ENCODE measurements at regions not wholly inside any gene's neighbourhood (a gene's known extent, or its start where the extent isn't known, plus 50 kb on each side); places are given as distances from the start of the nearest gene placed in this dataset.

GRCh38 chr2:9777081-9777480, 66.2 kb upstream of the TAF1B start:
- H3K27ac ChIP-seq = no peak overlapping the region
- ATAC-seq = no peak
- 95 to 98% methylated on average over 6 of the region's 6 CpGs for WGBS, 2 donors
- H3K27me3 ChIP-seq = no peaks in the 10 kb centered on the region
- no peaks in the 10 kb centered on the region for H3K9me3 ChIP-seq
- DNase-seq = no peak
- H3K4me3 ChIP-seq = no peak overlapping the region
- H3K36me3 ChIP-seq = no peaks in the 10 kb centered on the region
- TF ChIP-seq CTCF (IDR thresholded peaks at IDR 0.05) = no peak
- H3K4me1 ChIP-seq = peaks cover 0 to 47% (median 17%) of the 10 kb centered on the region in 9 donors
- intact Hi-C loops (cut with DNase I) = loop anchor here in 1 of 10 donors (10.0 kb wide), 1 partner anchor 222 kb away; the partner anchor contains the start of gene ADAM17

- WGBS, 2 donors = 85 to 91% methylated on average over 9 of the region's 9 CpGs
- H3K36me3 ChIP-seq = no peaks in the 10 kb centered on the region
- H3K27ac ChIP-seq = no peak overlapping the region
- peak in 6 of 9 donors; percentile 21 to 35 (median 27) for TF ChIP-seq CTCF (IDR thresholded peaks at IDR 0.05)
- no peak for DNase-seq
- intact Hi-C loops (cut with DNase I) = loop anchor here in 1 of 10 donors (10.0 kb wide), 1 partner anchor 223 kb away; the partner anchor contains the start of gene ADAM17
- H3K4me3 ChIP-seq = no peak overlapping the region
- H3K27me3 ChIP-seq = no peaks in the 10 kb centered on the region
- H3K9me3 ChIP-seq = no peaks in the 10 kb centered on the region
- peaks cover 0 to 54% (median 8%) of the 10 kb centered on the region in 9 donors for H3K4me1 ChIP-seq
- ATAC-seq = peak in 1 of 8 donors; percentile 2
Observed at GRCh38 chr2:9778012-9778411, 65.3 kb upstream of the TAF1B start.

- Histone ChIP-seq H3K36me3 (no peaks in the 10 kb centered on the region), H3K9me3 (no peaks in the 10 kb centered on the region), H3K4me3 (no peak overlapping the region), H3K27ac (no peak overlapping the region), H3K27me3 (no peaks in the 10 kb centered on the region), H3K4me1 (peaks cover 0 to 51% (median 4%) of the 10 kb centered on the region in 9 donors)
- ATAC-seq (peak in 1 of 8 donors; percentile 14), DNase-seq (no peak)
- intact Hi-C loops (cut with DNase I) = loop anchor here in 1 of 10 donors (10.0 kb wide), 1 partner anchor 224 kb away; the partner anchor contains the start of gene ADAM17
- TF ChIP-seq CTCF (IDR thresholded peaks at IDR 0.05) = no peak
- 63 to 80% methylated on average over 17 of the region's 17 CpGs for WGBS, 2 donors
Observed at GRCh38 chr2:9778471-9779316, 64.6 kb upstream of the TAF1B start.

- peaks cover 0 to 47% (median 0%) of the 10 kb centered on the region in 9 donors for H3K4me1 ChIP-seq
- DNase-seq (no peak), ATAC-seq (no peak)
- intact Hi-C loops (cut with DNase I) = loop anchor here in 1 of 10 donors (10.0 kb wide), 1 partner anchor 225 kb away; the partner anchor contains the start of gene ADAM17
- no peaks in the 10 kb centered on the region for H3K36me3 ChIP-seq
- H3K9me3 ChIP-seq = no peaks in the 10 kb centered on the region
- H3K4me3 ChIP-seq = no peak overlapping the region
- no peaks in the 10 kb centered on the region for H3K27me3 ChIP-seq
- TF ChIP-seq CTCF (IDR thresholded peaks at IDR 0.05) = no peak
- 77 to 88% methylated on average over 14 of the region's 14 CpGs for WGBS, 2 donors
- H3K27ac ChIP-seq = no peak overlapping the region
Observed at GRCh38 chr2:9779596-9780264, 63.5 kb upstream of the TAF1B start.
